BJ (cell line): ENCODE measurements at regions not wholly inside any gene's neighbourhood (a gene's known extent, or its start where the extent isn't known, plus 50 kb on each side); places are given as distances from the start of the nearest gene placed in this dataset.

Experiments used
- CTCF ChIA-PET: fragments of 350-600 bp; formaldehyde crosslinking; extraction: SDS; loops from one replicate; lab custom pipeline; 2021; ENCODE audit warnings: antibody characterized with exemption, inconsistent platforms; lab: Yijun Ruan, JAX
- POLR2A ChIA-PET: fragments of 300-600 bp; sonication (Branson Sonifier 250); formaldehyde crosslinking; extraction: SDS; loops from one replicate; lab custom pipeline; 2021; ENCODE audit warnings: antibody characterized with exemption; lab: Charles Lee
- DNase-seq: peaks from one replicate; pipeline ENCODE4 v3.0.0-alpha.2; 2011; ENCODE audit warnings: low read depth
- H3K27me3 ChIP-seq: 2 replicates; pipeline ENCODE4 v1.6.0; 2011; ENCODE audit warnings: low read length; ENCODE audit not compliant: control insufficient read depth, insufficient read depth
- H3K36me3 ChIP-seq: 2 replicates; pipeline ENCODE4 v1.5.1; 2011; ENCODE audit warnings: low read length; ENCODE audit not compliant: control insufficient read depth, insufficient read depth
- H3K4me3 ChIP-seq: 2 replicates; pipeline ENCODE4 v1.5.1; 2011; ENCODE audit warnings: low read depth, mild to moderate bottlenecking, control low read depth, low read length
- CTCF ChIP-seq: IDR thresholded peaks from 2 replicates; pipeline ENCODE4 v1.5.1; 2011; ENCODE audit warnings: low read depth, mild to moderate bottlenecking, control low read depth, inconsistent platforms, low read length, moderate library complexity; ENCODE audit not compliant: insufficient read depth

- POLR2A ChIA-PET = no interaction called here
- no peak for TF ChIP-seq CTCF
- CTCF ChIA-PET = interaction anchor here (0.7 kb wide), 1 partner anchor 16 kb away, joined by 3 read pairs; no protein-coding TSS in a partner anchor
- H3K27me3 ChIP-seq = no peaks in the 10 kb centered on the region
- no peak for DNase-seq
- no peaks in the 10 kb centered on the region for H3K36me3 ChIP-seq
- H3K4me3 ChIP-seq = no peak overlapping the region
Measured at GRCh38 chr2:111225856-111226255, 105.1 kb downstream of the BCL2L11 start.

GRCh38 chr2:111226876-111227700 lies 106.4 kb downstream of the BCL2L11 start:
- H3K27me3 ChIP-seq = no peaks in the 10 kb centered on the region
- H3K4me3 ChIP-seq = no peak overlapping the region
- H3K36me3 ChIP-seq = no peaks in the 10 kb centered on the region
- no peak for TF ChIP-seq CTCF
- ChIA-PET CTCF (no interaction called here), POLR2A (no interaction called here)
- peak; percentile 52 for DNase-seq

GRCh38 chr2:111227716-111228141 lies 107.0 kb downstream of the BCL2L11 start:
- no peak for TF ChIP-seq CTCF
- CTCF ChIA-PET = no interaction called here
- Histone ChIP-seq H3K27me3 (no peaks in the 10 kb centered on the region), H3K36me3 (no peaks in the 10 kb centered on the region), H3K4me3 (no peak overlapping the region)
- peak; percentile 41 for DNase-seq
- POLR2A ChIA-PET = no interaction called here

- no peak for TF ChIP-seq CTCF
- CTCF ChIA-PET = no interaction called here
- no peak for DNase-seq
Measured at GRCh38 chr2:111231532-111232252, 111.0 kb downstream of the BCL2L11 start.

GRCh38 chr2:111235192-111236015 lies 114.7 kb downstream of the BCL2L11 start:
- H3K36me3 ChIP-seq = peaks cover 9% of the 10 kb centered on the region
- TF ChIP-seq CTCF = no peak
- H3K4me3 ChIP-seq = no peak overlapping the region
- no peak for DNase-seq
- no peaks in the 10 kb centered on the region for H3K27me3 ChIP-seq
- POLR2A ChIA-PET = no interaction called here
- CTCF ChIA-PET = no interaction called here

More at GRCh38 chr2:111231532-111232252, 111.0 kb downstream of the BCL2L11 start:
- H3K4me3 ChIP-seq = no peak overlapping the region
- peaks cover 3% of the 10 kb centered on the region; the same call in 1 of the 2 replicates for H3K36me3 ChIP-seq
- POLR2A ChIA-PET = no interaction called here
- H3K27me3 ChIP-seq = no peaks in the 10 kb centered on the region
